H1 (cell line): ENCODE measurements at regions not wholly inside any gene's neighbourhood (a gene's known extent, or its start where the extent isn't known, plus 50 kb on each side); places are given as distances from the start of the nearest gene placed in this dataset.

Experiments
- CTCF ChIP-seq, 3 experiments: IDR thresholded peaks; 1 replicate in 2 of 3; 2 replicates in 1 of 3; pipeline versions ENCODE4 v1.5.1 to v1.6.1; 2011; ENCODE audit warnings: low read length in 3 of 3, mild to moderate bottlenecking in 3 of 3, inconsistent platforms in 2 of 3, low read depth in 1 of 3, moderate library complexity in 1 of 3; ENCODE audit not compliant: insufficient read depth in 1 of 3; ENCODE audit errors: control extremely low read depth in 1 of 3
- HDAC2 ChIP-seq, 2 experiments: fragments of 300-600 bp in 1 of 2; sonication (generic) in 1 of 2; IDR thresholded peaks; 2 replicates each; pipeline ENCODE4 v1.6.1; 2011 to 2012; ENCODE audit warnings: low read depth in 2 of 2, low read length in 2 of 2, mild to moderate bottlenecking in 2 of 2, moderate library complexity in 2 of 2, borderline replicate concordance in 1 of 2, inconsistent platforms in 1 of 2
- NANOG ChIP-seq: IDR thresholded peaks from 2 replicates; pipeline ENCODE4 v1.6.1; 2011; ENCODE audit warnings: low read length, low read depth, mild to moderate bottlenecking, inconsistent platforms; ENCODE audit not compliant: insufficient read depth, poor library complexity, severe bottlenecking
- SP2 ChIP-seq: IDR thresholded peaks from 2 replicates; pipeline ENCODE4 v1.6.1; 2012; ENCODE audit warnings: mild to moderate bottlenecking, low read length, inconsistent platforms
- TF ChIP-seq, protein P1 (sequence below): IDR thresholded peaks from 2 replicates; pipeline ENCODE4 v1.6.1; 2012; ENCODE audit warnings: inconsistent platforms

- peak in 1 of 3 experiments; percentile 34; a peak in 2 of 4 replicates for TF ChIP-seq CTCF (IDR thresholded peaks at IDR 0.05; ENCODE audit: control extremely low read depth in 1 of 3, insufficient read depth in 1 of 3, low read depth in 1 of 3, low read length in 3 of 3)
- no peak for TF ChIP-seq HDAC2 (IDR thresholded peaks at IDR 0.05; ENCODE audit: borderline replicate concordance in 1 of 2, low read depth in 2 of 2, low read length in 2 of 2)
- TF ChIP-seq, protein P1, sequence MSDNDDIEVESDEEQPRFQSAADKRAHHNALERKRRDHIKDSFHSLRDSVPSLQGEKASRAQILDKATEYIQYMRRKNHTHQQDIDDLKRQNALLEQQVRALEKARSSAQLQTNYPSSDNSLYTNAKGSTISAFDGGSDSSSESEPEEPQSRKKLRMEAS = no peak
- TF ChIP-seq NANOG = no peak
- TF ChIP-seq SP2 = no peak
These were observed 791.9 kb upstream of the ROBO1 start (continued) for GRCh38 chr3:80559701-80560100.
